HEK293T (cell line): ENCODE measurements at regions not wholly inside any gene's neighbourhood (a gene's known extent, or its start where the extent isn't known, plus 50 kb on each side); places are given as distances from the start of the nearest gene placed in this dataset.

Experiments used
- CTCF ChIA-PET: fragments of 350-600 bp; formaldehyde crosslinking; extraction: SDS; loops from one replicate; lab custom pipeline; 2021; ENCODE audit warnings: antibody characterized with exemption, inconsistent platforms; lab: Yijun Ruan, JAX
- POLR2A ChIA-PET: fragments of 350-600 bp; formaldehyde crosslinking; extraction: SDS; loops from one replicate; lab custom pipeline; 2020; ENCODE audit warnings: antibody characterized with exemption, inconsistent platforms; lab: Yijun Ruan, JAX
- DNase-seq: peaks from one replicate; pipeline ENCODE4 v3.0.0; 2012; ENCODE audit warnings: mixed read lengths; ENCODE audit errors: extremely low spot score
- ARNT ChIP-seq: fragments of 450-650 bp; IDR thresholded peaks from 2 replicates; pipeline ENCODE4 v1.6.1; 2017; ENCODE audit warnings: mild to moderate bottlenecking
- BHLHE40 ChIP-seq: fragments of 450-650 bp; IDR thresholded peaks from 2 replicates; pipeline ENCODE4 v1.6.1; 2016; ENCODE audit warnings: mild to moderate bottlenecking, moderate library complexity, borderline replicate concordance
- CTBP1 ChIP-seq: fragments of 450-650 bp; IDR thresholded peaks from 2 replicates; pipeline ENCODE4 v1.6.1; 2016; ENCODE audit warnings: borderline replicate concordance
- ELF4 ChIP-seq: fragments of 450-650 bp; IDR thresholded peaks from 2 replicates; pipeline ENCODE4 v1.6.1; 2017; ENCODE audit warnings: antibody characterized with exemption
- FOXA1 ChIP-seq: fragments of 450-650 bp; IDR thresholded peaks from 2 replicates; pipeline ENCODE4 v1.6.1; 2016; ENCODE audit warnings: mild to moderate bottlenecking
- FOXK2 ChIP-seq: fragments of 450-650 bp; IDR thresholded peaks from 2 replicates; pipeline ENCODE4 v1.6.1; 2016; ENCODE audit warnings: mild to moderate bottlenecking
- FOXM1 ChIP-seq: fragments of 450-650 bp; IDR thresholded peaks from 2 replicates; pipeline ENCODE4 v1.6.1; 2017; ENCODE audit warnings: mild to moderate bottlenecking, borderline replicate concordance
- HDGF ChIP-seq: fragments of 450-650 bp; IDR thresholded peaks from 2 replicates; pipeline ENCODE4 v1.6.1; 2017; ENCODE audit warnings: antibody characterized with exemption, borderline replicate concordance
- L3MBTL2 ChIP-seq: fragments of 450-650 bp; conservative IDR thresholded peaks from 2 replicates; pipeline ENCODE4 v1.6.1; 2016; ENCODE audit warnings: mild to moderate bottlenecking
- LEF1 ChIP-seq: fragments of 450-650 bp; IDR thresholded peaks from 2 replicates; pipeline ENCODE4 v1.6.1; 2017; ENCODE audit warnings: mild to moderate bottlenecking, borderline replicate concordance
- NFRKB ChIP-seq: fragments of 450-650 bp; IDR thresholded peaks from 2 replicates; pipeline ENCODE4 v1.6.1; 2016; ENCODE audit warnings: mild to moderate bottlenecking, moderate library complexity
- SP1 ChIP-seq: fragments of 450-650 bp; IDR thresholded peaks from 2 replicates; pipeline ENCODE4 v1.6.1; 2017
- SUZ12 ChIP-seq: fragments of 450-650 bp; IDR thresholded peaks from 2 replicates; pipeline ENCODE4 v1.6.1; 2016; ENCODE audit warnings: mild to moderate bottlenecking
- TARDBP ChIP-seq: fragments of 450-650 bp; IDR thresholded peaks from 2 replicates; pipeline ENCODE4 v1.6.1; 2016
- ZNF384 ChIP-seq: fragments of 450-650 bp; IDR thresholded peaks from 2 replicates; pipeline ENCODE4 v1.6.1; 2016
- TF ChIP-seq, protein P1 (sequence below): fragments of 450-650 bp; IDR thresholded peaks from 2 replicates; pipeline ENCODE4 v1.6.1; 2016

DNA sequence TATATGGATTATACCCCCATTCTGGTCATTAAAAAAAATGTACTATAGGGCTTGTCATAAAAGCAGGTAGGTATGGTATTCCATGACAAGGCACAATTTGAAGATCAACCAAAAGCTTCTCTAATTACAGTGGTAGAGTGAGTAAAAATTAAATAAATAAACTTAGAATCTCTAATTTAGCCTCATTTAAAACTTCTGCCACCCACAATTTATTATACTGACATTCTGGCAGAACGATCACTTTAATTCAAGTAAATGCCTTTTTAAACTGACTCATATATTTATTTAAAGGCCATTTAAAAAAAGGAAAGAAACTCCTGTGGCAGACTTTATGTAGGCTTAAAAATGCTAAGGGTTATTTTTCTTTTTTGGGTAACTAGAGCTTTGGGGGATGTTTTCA lies 68.3 kb upstream of the PHACTR2 start:
- ChIA-PET POLR2A (interaction anchor here (1.5 kb wide), 1 partner anchor 234 kb away, joined by 5 read pairs; the partner anchor contains the start of gene LTV1), CTCF (interaction anchor here (0.8 to 1.0 kb wide), 2 partner anchors 14 to 32 kb away, joined by 3 to 4 read pairs; no protein-coding TSS in a partner anchor)
- DNase-seq = no peak
- TF ChIP-seq CTBP1 = no peak
- TF ChIP-seq, protein P1, sequence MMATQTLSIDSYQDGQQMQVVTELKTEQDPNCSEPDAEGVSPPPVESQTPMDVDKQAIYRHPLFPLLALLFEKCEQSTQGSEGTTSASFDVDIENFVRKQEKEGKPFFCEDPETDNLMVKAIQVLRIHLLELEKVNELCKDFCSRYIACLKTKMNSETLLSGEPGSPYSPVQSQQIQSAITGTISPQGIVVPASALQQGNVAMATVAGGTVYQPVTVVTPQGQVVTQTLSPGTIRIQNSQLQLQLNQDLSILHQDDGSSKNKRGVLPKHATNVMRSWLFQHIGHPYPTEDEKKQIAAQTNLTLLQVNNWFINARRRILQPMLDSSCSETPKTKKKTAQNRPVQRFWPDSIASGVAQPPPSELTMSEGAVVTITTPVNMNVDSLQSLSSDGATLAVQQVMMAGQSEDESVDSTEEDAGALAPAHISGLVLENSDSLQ = 0 out of 2 replicates have a peak, but pooled peaks have one; percentile 13
- no peak for TF ChIP-seq BHLHE40
- no peak for TF ChIP-seq FOXA1

DNA sequence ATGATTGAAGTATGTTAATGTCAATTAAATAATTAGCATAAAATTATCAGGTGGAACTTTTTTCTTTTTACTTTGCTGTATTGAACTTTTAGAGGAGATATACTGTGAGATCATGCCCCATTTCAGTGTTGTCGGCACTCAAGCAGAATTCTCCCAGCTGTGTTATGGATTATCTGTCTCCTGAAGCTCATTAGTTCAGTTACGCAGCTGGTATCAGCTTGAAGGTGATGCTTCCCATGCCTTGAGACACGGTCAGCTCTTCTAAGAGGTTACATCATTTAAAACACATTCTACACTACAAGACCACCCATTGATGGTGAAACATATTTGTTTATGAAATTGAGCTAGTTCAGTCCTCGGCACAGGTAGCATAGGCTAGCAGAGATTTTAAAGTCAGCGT lies 68.9 kb upstream of the PHACTR2 start:
- no peak for DNase-seq
- TF ChIP-seq FOXK2 (no peak), BHLHE40 (no peak), ELF4 (no peak), L3MBTL2 (no peak), HDGF (no peak), ARNT (no peak), ZNF384 (no peak), TARDBP (no peak)
- ChIA-PET CTCF (interaction anchor here (0.8 to 1.0 kb wide), 2 partner anchors 13 to 31 kb away, joined by 3 to 4 read pairs; no protein-coding TSS in a partner anchor), POLR2A (interaction anchor here (1.5 kb wide), 1 partner anchor 234 kb away, joined by 5 read pairs; the partner anchor contains the start of gene LTV1)

DNA sequence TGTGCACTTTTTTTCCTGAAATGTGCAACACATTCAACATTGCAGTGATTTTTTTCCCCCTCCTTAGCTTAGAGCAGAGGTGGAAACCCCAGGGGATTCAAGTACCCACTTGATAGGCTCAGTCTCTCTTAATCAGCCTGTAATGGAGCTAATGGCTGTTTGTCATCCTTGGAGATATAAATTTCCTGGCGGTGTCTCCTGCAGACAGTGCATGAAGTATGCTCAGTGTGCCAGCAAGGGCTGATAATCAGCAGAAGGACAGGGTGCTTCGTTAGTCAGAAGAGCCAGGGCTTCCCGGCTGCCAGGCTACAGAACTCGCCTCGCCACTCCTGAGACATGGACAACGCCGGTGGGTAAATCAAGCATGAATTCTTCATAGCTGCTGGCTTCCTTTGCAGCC lies 69.8 kb upstream of the PHACTR2 start:
- no peak for DNase-seq
- TF ChIP-seq, protein P1 = no peak
- TF ChIP-seq BHLHE40 (no peak), HDGF (no peak), LEF1 (no peak), FOXK2 (no peak)
- CTCF ChIA-PET = no interaction called here
- POLR2A ChIA-PET = interaction anchor here (1.5 kb wide), 1 partner anchor 235 kb away, joined by 5 read pairs; the partner anchor contains the start of gene LTV1

DNA sequence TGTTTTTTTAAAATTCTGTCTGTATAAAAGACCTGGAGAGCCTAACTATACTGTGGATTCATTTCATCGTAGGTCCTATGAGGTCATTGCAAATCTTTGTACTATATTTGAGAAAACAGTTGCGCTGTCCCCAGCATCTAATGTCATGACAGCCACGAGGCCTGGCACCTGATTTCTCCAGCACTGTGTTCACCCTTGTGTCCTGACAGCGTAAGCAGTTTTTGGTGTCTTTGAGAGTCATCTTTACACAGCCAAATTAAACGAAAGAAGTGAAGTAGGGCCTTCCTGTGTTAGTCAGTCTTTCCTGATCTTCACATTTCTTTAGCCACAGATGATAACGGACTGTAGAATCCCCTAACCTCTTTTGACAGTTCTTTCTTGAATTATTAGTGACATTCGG lies 70.6 kb upstream of the PHACTR2 start:
- POLR2A ChIA-PET = no interaction called here
- DNase-seq = no peak
- TF ChIP-seq ZNF384 = no peak
- TF ChIP-seq SP1 = no peak
- TF ChIP-seq ELF4 = no peak
- TF ChIP-seq CTBP1 = no peak
- TF ChIP-seq TARDBP = no peak
- TF ChIP-seq FOXA1 = no peak
- TF ChIP-seq ARNT = no peak
- TF ChIP-seq, protein P1 = no peak
- no peak for TF ChIP-seq FOXK2
- TF ChIP-seq NFRKB = no peak
- no peak for TF ChIP-seq BHLHE40
- CTCF ChIA-PET = no interaction called here

DNA sequence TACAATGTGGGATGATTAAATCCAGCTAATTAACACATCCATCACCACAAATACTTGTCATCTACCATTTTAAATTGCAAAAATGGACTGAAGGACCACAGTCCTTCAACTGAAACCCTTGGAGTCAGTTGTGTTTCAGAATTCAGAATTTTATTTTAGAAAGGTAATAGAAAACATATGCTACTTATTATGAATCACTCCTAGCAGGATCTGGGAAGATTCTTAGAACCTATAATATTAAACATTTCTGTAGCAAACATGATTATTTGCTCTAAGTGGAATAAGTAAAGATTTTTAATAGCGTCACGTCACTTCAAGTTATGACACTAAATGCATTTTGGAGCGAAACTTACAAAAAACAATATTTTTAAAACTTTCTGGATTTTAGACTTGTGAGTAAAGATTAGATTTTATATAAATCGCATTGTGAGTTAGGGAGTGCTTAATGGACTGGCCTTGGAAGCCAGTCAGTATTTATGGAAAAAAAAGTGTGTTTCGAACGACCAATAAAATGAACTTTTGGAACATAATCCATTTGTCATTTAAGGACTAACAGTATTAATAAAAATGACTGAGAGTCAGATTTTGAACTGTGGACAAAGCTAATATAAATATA lies 71.8 kb upstream of the PHACTR2 start:
- DNase-seq = no peak
- CTCF ChIA-PET = interaction anchor here (0.8 kb wide), 1 partner anchor 13 kb away, joined by 3 read pairs; no protein-coding TSS in a partner anchor
- TF ChIP-seq SP1 (no peak), LEF1 (no peak), FOXM1 (no peak), FOXA1 (no peak), CTBP1 (no peak), FOXK2 (no peak), HDGF (no peak), ARNT (no peak), NFRKB (no peak), ZNF384 (no peak), BHLHE40 (no peak), L3MBTL2 (no peak), ELF4 (no peak)
- POLR2A ChIA-PET = no interaction called here

DNA sequence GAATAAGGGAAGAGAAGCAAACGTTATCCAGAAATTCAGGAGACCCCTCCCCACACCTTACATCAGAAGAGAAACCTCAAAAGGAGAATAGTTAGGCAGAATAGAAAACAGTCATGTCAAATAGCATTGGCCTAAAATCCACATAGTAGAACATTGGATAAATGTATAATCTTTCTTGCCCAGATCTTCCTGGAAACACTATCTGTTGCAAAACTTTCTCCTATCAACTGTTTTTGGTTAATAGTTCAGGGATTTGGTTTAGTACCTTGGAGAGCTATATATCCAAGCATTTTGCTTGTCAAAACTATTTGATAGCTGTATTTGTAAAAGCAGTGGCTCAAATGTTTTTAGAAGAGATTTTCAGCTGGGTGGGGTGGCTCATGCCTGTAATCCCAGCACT lies 74.3 kb upstream of the PHACTR2 start:
- no peak for DNase-seq
- ChIA-PET CTCF (no interaction called here), POLR2A (no interaction called here)
- no peak for TF ChIP-seq TARDBP
- TF ChIP-seq NFRKB = no peak
- no peak for TF ChIP-seq FOXA1
- no peak for TF ChIP-seq SP1
- no peak for TF ChIP-seq ELF4
- no peak for TF ChIP-seq CTBP1
- no peak for TF ChIP-seq FOXK2
- no peak for TF ChIP-seq ZNF384
- no peak for TF ChIP-seq BHLHE40
- TF ChIP-seq LEF1 = no peak
- TF ChIP-seq L3MBTL2 = no peak
- no peak for TF ChIP-seq HDGF
- no peak for TF ChIP-seq FOXM1
- TF ChIP-seq SUZ12 = no peak
- no peak for TF ChIP-seq ARNT
- TF ChIP-seq, protein P1 = no peak
